HS-5 (cell line): ENCODE measurements at regions not wholly inside any gene's neighbourhood (a gene's known extent, or its start where the extent isn't known, plus 50 kb on each side); places are given as distances from the start of the nearest gene placed in this dataset.
"Not testable (repeated sequence)": the region's sequence is repeated elsewhere in the genome, so short reads cannot be mapped to it uniquely, and the experiment has no call there.

Experiments used
- DNase-seq: peaks from one replicate; pipeline ENCODE4 v3.0.0-alpha.2; 2012; ENCODE audit warnings: low read depth

DNA sequence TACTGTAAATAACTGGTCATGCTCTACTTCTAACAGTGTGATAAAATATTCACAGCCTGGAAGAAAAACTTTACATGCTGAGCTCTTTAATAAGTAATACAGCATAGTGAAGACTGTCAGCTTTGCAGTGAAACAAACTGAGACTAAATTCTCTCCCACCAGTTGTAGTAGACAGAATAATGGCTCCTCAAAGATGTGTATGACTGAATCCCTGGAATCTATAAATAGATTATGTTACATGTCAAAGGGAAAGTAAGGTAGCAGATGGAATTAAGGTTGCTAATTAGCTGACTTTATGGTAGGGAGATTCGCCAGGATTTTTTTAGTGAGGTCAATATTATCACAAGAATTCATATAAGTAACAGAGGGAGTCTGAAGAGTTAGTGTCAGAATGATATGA is 609.5 kb upstream of the VRK2 start:
- no peak for DNase-seq

GRCh38 chr2:57440437-57440836 is 606.2 kb upstream of the VRK2 start:
- no peak for DNase-seq

GRCh38 chr2:57443086-57443485 is 603.5 kb upstream of the VRK2 start:
- DNase-seq: no peak

DNA sequence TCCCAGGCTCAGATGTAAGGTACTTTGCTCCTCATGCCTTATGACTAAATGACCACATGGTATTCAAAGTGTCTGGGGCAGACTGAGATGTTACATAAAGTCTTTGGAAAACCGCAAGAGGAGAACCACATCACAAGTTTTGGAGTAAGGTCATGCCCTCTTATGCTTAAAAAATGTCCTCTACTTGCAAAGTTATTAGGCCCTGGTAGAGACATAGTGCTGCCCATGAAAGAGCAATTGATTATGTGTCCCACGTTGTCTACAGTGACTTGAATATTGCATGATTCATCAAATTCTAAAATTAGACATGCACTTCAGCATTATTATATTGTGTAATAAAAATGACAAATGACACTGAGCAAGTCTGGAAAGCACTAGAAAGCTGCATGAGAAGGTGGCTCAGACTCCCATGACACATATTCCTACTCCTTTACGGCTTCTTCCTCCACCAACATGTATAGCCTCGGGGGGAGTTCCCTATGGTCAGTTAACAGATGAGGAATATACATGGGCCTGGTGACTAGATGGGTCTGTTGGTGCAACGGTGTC is 602.6 kb upstream of the VRK2 start:
- peak; percentile 48 for DNase-seq

DNA sequence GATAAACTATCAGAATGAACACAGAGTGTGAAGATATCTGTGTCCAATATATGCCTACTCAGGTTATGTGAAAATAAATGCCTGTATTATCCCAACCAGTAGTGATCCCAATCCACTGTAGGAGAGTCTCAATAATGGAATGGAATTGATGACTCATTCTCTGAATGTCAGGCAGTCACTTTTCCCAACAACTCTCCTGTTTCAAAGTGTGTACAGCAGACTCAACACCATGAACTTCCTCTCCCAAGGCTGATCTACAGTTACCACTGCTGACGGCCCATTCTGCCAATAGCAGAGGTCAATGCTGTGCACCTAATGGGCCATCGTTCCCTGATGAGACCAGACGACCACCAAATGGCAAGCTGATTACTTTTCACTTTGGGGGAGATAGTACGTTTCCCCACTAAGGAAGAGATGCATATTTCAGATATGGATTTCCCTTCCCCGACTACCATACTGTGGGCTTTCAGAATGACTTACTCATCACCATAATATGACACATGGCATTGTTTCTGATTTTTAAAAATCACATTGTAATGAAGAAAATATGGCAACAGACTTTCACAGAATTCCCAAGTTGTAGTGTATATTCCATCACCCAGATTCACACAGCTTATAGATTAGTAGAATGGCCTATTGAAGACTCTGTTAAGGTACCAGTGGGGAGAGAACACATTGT is 601.7 kb upstream of the VRK2 start:
- peak; percentile 56 for DNase-seq

DNA sequence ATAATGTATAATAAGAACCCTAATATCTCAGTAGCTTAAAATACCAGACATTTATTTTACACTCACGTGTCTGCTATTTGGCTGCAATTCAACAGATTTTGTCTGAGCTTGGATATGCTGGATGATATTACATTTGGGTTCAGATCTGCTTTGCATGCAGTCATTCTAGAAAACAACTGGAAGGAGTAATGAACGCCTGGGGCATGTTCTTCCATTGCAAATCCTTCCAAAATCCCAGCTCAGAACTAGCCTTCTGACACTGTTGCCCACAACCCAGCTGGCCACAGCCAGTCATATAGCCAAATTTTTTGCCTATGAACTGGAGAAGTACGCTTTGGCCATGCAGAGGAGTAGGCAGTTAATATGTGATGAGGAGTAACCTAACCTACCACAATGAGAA is 597.8 kb upstream of the VRK2 start:
- DNase-seq: no peak

GRCh38 chr2:57450170-57450569 is 596.4 kb upstream of the VRK2 start:
- DNase-seq: no peak

- no peak for DNase-seq
These were observed 594.0 kb upstream of the VRK2 start for GRCh38 chr2:57452634-57453033.

DNA sequence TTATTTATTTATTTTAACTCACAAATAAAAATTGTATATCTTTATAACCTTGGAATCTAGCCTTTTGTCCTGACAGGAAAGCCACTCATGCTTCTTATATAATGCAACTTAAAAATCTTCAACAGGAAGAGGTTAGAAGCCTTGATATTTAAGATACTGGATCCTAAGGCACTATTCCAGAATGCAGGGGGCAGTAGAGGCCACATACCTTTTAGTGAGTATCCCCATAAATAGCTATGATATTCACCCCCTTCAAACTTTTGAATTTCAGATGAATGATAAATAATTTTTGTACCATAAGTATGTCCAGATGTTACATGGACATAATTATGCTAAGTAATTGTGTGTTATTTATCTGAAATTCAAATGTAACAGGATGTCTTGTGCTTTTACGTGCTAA is 592.7 kb upstream of the VRK2 start:
- DNase-seq: no peak

- DNase-seq: no peak
These were observed 586.0 kb upstream of the VRK2 start for GRCh38 chr2:57460396-57461276.

- DNase-seq: no peak
These were observed 585.0 kb upstream of the VRK2 start for GRCh38 chr2:57461624-57462023.

GRCh38 chr2:57465067-57465466 is 581.5 kb upstream of the VRK2 start:
- no peak for DNase-seq

DNA sequence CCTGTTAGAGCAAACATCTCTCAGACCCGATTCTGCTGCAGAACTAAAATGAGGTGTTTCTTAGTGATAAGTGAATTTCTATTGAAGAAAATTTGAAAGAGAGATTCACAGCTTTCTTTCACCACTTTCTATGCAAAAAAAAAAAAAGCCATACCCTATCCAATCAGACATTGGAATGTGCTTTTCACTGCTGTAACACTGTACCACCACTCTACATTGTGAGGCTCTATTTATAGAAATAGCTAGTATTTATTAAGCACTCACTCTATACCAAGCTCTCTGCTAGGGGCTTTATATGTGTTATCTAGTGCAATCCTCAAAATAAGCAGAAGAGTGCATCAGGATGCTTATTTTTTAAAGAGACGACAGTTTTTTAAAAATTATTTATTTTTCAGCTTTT is 580.6 kb upstream of the VRK2 start:
- no peak for DNase-seq

DNA sequence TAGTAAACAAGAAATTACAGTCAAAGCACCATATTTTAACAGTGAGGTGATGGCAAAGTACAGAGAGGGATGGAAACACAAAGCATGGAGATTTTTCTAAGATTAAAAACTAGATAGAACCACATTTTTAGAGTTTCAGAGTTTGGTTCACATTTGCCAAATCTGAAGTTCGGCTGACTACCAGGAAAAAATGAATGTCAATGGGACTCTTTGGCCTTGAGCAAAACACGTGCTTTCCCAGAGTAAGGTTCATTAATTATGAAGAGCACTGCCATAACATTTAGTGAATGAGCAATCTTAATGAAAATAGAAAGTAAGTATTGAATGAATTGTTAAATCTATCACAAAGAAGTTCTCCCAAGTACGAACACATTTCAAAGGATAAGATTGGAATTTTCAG is 571.2 kb upstream of the VRK2 start:
- no peak for DNase-seq

DNA sequence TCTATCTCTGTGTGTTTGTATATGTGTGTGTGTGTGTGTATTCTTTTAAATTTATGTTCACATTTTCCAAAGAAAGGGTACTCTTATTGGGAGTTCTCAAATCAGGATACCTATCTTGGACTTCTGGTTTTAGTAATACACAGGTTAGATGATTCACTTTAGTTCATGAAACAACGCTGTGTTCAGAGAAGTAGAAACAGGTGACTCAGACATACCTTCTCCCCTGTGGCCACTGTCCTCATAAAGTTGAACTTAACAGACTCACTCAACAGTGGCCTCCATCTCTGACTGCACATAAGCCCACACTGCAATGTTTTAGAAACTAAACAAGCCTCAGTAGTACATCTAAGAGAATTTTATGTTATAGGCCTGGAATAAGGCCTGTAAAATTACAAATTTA is 566.6 kb upstream of the VRK2 start:
- DNase-seq: no peak

DNA sequence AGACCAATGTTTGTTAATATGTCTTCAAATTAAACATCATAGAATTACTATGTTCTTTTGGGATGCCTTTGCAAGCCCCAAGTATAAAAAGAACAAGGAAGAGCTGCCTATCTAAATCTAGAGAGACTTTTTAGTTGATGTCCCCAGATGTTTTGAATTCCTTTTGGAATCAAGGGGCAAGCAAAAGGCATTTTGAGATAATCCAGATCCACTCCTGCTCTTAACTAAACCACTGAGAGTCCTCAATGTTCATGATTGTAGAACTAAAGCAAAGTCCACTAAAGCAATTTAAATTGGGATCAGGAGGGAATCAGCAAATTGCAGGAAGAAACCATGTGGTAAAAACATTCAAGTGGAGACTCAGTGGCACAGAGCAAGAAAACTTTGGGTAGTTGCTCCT is 558.5 kb upstream of the VRK2 start:
- DNase-seq: no peak

GRCh38 chr2:57490741-57491140 is 555.9 kb upstream of the VRK2 start:
- peak; percentile 14 for DNase-seq

DNA sequence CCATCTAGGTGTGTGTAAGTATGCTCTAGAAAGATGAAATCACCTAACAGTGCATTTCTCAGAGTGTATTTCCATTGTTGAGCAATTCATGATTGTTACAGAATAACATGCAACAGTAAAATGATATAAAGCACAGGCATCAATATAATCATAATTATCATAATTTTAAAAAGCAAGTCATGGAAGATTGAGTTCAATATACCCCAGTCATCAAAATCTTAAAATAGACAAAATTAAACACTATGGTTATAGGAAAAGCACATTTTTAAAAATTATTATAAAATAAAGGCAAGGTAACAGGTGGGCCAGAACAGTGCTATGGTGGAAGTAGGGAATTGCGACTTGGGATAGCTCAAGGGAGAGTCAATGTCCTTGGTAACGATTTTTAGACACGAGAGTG is 555.4 kb upstream of the VRK2 start:
- DNase-seq: no peak

- not testable (repeated sequence) for DNase-seq
These were observed 552.6 kb upstream of the VRK2 start for GRCh38 chr2:57493966-57494365.

- DNase-seq: peak; percentile 24
These were observed 549.0 kb upstream of the VRK2 start for GRCh38 chr2:57497489-57498096.

GRCh38 chr2:57504787-57505186 is 541.8 kb upstream of the VRK2 start:
- DNase-seq: no peak

- DNase-seq: no peak
These were observed 537.4 kb upstream of the VRK2 start for GRCh38 chr2:57509189-57509588.

- no peak for DNase-seq
These were observed 535.9 kb upstream of the VRK2 start for GRCh38 chr2:57510704-57511103.
